Keratinocyte (primary cell): ENCODE measurements at regions not wholly inside any gene's neighbourhood (a gene's known extent, or its start where the extent isn't known, plus 50 kb on each side); places are given as distances from the start of the nearest gene placed in this dataset.

Experiments used
- CTCF ChIP-seq, 3 experiments: IDR thresholded peaks in 1 of 3; conservative IDR thresholded peaks in 1 of 3; optimal IDR thresholded peaks in 1 of 3; 2 replicates in 2 of 3; 3 replicates in 1 of 3; pipeline versions ENCODE3 to v1.5.1; 2011; ENCODE audit warnings: low read length in 3 of 3, mild to moderate bottlenecking in 3 of 3, moderate library complexity in 2 of 3, control low read depth in 1 of 3, inconsistent platforms in 1 of 3; ENCODE audit not compliant: insufficient read depth in 2 of 3; ENCODE audit errors: extremely low read depth in 1 of 3
- EZH2 ChIP-seq: IDR thresholded peaks from one replicate; pipeline ENCODE4 v1.6.1; 2012; ENCODE audit warnings: inconsistent platforms, mild to moderate bottlenecking, low read length, moderate library complexity

GRCh38 chr22:22072169-22072836, 89.7 kb upstream of the TOP3B start:
- TF ChIP-seq CTCF (optimal IDR thresholded peaks at IDR 0.05 in 1 of 3, IDR thresholded peaks at IDR 0.05 in 1 of 3, conservative IDR thresholded peaks at IDR 0.05 in 1 of 3; ENCODE audit: extremely low read depth in 1 of 3, insufficient read depth in 2 of 3, low read length in 3 of 3) (no peak), EZH2 (no peak)
